BJ (cell line): ENCODE measurements at regions not wholly inside any gene's neighbourhood (a gene's known extent, or its start where the extent isn't known, plus 50 kb on each side); places are given as distances from the start of the nearest gene placed in this dataset.

ENCODE experiments used
- CTCF ChIA-PET: fragments of 350-600 bp; formaldehyde crosslinking; extraction: SDS; loops from one replicate; lab custom pipeline; 2021; ENCODE audit warnings: antibody characterized with exemption, inconsistent platforms; lab: Yijun Ruan, JAX
- POLR2A ChIA-PET: fragments of 300-600 bp; sonication (Branson Sonifier 250); formaldehyde crosslinking; extraction: SDS; loops from one replicate; lab custom pipeline; 2021; ENCODE audit warnings: antibody characterized with exemption; lab: Charles Lee
- DNase-seq: peaks from one replicate; pipeline ENCODE4 v3.0.0-alpha.2; 2011; ENCODE audit warnings: low read depth
- H3K27me3 ChIP-seq: 2 replicates; pipeline ENCODE4 v1.6.0; 2011; ENCODE audit warnings: low read length; ENCODE audit not compliant: control insufficient read depth, insufficient read depth
- H3K36me3 ChIP-seq: 2 replicates; pipeline ENCODE4 v1.5.1; 2011; ENCODE audit warnings: low read length; ENCODE audit not compliant: control insufficient read depth, insufficient read depth
- H3K4me3 ChIP-seq: 2 replicates; pipeline ENCODE4 v1.5.1; 2011; ENCODE audit warnings: low read depth, mild to moderate bottlenecking, control low read depth, low read length
- TF ChIP-seq, protein P1 (sequence below): IDR thresholded peaks from 2 replicates; pipeline ENCODE4 v1.5.1; 2011; ENCODE audit warnings: low read depth, mild to moderate bottlenecking, control low read depth, inconsistent platforms, low read length, moderate library complexity; ENCODE audit not compliant: insufficient read depth

DNA sequence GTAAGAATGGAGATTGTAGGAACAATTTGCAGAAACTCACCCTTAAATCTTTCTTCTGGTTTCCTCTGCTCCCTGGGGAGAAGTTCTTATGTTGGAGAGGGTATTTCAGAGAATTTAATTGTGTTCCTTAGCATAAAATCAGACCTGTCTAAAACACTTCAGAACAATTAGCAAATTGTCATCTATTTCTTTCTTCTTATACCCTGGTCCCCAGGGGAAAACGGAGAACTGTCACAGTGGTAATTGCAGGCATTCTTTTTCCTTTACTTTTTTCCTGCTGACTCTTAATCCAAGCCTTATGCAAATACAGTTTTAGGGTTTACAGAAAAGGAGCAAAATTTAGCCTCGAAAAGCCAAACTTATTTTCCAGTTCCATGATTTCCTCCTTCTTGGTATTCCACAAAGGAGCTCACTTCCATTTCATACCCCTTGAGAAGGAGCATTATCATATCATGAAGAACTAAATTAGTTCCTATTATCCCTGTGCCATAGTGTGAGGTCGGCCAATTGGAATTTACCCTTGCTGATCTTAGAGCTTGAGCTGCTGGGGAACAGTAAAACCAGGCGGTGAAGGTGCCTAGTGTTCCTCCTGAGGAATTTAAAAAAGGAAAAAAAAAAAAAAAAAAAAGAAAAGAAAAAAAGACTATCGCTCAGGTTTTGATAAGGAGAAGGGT is 173.8 kb downstream of the IL15 start:
- H3K36me3 ChIP-seq = no peaks in the 10 kb centered on the region
- CTCF ChIA-PET = interaction anchor here (0.7 to 1.2 kb wide), 2 partner anchors 8 to 368 kb away, joined by 3 to 5 read pairs; no protein-coding TSS in a partner anchor
- no peak overlapping the region for H3K4me3 ChIP-seq
- POLR2A ChIA-PET = no interaction called here
- no peaks in the 10 kb centered on the region for H3K27me3 ChIP-seq
- DNase-seq = no peak
- TF ChIP-seq, protein P1, sequence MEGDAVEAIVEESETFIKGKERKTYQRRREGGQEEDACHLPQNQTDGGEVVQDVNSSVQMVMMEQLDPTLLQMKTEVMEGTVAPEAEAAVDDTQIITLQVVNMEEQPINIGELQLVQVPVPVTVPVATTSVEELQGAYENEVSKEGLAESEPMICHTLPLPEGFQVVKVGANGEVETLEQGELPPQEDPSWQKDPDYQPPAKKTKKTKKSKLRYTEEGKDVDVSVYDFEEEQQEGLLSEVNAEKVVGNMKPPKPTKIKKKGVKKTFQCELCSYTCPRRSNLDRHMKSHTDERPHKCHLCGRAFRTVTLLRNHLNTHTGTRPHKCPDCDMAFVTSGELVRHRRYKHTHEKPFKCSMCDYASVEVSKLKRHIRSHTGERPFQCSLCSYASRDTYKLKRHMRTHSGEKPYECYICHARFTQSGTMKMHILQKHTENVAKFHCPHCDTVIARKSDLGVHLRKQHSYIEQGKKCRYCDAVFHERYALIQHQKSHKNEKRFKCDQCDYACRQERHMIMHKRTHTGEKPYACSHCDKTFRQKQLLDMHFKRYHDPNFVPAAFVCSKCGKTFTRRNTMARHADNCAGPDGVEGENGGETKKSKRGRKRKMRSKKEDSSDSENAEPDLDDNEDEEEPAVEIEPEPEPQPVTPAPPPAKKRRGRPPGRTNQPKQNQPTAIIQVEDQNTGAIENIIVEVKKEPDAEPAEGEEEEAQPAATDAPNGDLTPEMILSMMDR = no peak

DNA sequence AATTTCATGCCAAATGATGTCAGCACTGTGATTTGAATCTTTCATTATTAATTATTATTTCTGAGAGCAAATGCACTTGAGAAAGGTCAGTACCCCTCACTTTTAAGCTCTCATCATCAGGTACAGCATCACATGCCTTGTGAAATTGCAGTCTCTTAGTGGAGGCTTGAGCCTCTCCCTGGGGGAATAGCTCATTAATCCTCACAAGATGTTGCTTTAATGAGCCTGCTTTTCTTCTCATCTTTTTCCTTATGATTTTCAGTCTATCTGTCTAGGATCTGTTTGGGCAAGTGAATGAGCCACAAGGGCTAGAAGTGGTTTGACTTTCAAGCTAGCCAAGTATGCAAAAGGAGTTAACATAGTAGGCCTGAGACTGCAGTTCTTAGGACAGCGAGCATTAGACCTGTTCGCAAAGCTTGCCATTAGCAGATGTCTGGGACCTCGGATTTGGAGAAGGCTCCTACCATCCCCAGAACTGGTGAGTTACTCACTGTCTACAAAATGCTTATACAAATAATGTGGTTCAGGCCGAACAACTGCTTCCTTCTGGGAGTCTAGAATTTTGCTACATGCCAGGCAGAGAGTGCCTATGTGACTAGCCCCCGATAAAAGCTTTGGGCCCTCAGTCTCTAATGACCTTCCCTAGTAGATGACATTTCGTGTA is 174.5 kb downstream of the IL15 start:
- DNase-seq = no peak
- POLR2A ChIA-PET = interaction anchor here (0.7 kb wide), 1 partner anchor 89 kb away, joined by 3 read pairs; no protein-coding TSS in a partner anchor
- Histone ChIP-seq H3K36me3 (no peaks in the 10 kb centered on the region), H3K4me3 (no peak overlapping the region), H3K27me3 (no peaks in the 10 kb centered on the region)
- TF ChIP-seq, protein P1 = no peak
- CTCF ChIA-PET = interaction anchor here (0.6 to 1.2 kb wide), 2 partner anchors 9 to 463 kb away, joined by 3 to 5 read pairs; no protein-coding TSS in a partner anchor

DNA sequence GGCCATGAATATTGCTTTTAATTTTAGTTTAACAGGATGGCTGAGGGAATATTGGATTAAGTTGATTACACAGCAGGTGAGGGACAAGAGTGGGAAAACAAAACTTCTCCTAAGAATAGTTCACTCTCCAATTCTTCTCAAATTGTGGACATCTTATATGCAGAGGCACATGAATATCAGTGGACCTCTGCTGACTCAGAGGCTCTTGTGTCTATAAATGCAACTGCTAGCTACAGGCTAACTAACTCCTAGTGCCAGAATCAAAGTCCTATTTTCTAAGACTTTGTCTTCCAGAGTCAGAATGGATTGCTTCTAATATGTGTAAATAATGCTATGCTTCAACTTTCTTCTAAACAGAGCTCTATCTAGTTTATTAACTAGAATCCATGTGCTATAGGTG is 175.8 kb downstream of the IL15 start:
- CTCF ChIA-PET = interaction anchor here (0.9 to 1.4 kb wide), 2 partner anchors 9 to 10 kb away, joined by 3 to 5 read pairs; no protein-coding TSS in a partner anchor

DNA sequence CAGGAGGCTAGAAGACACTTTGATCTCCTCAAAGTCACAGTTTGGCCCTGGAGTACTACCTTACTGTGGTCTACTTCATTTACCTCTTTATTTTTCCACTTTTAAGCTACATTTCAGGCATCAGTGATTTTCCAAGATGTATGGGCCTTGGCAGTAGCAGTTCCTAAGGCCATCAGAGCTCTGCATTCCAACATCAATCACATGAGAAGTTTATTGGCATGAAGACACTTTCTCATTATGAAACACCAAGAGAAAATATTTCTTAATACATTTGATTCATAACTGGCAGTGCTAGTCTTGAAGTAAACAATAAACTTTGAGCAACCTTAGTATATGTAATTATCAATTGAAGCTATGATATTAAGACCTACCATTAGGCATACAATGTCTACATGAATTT is 178.1 kb downstream of the IL15 start:
- TF ChIP-seq, protein P1 = no peak
- POLR2A ChIA-PET = no interaction called here
- H3K4me3 ChIP-seq = no peak overlapping the region
- no peaks in the 10 kb centered on the region for H3K27me3 ChIP-seq
- DNase-seq = no peak
- CTCF ChIA-PET = interaction anchor here (1.2 to 1.7 kb wide), 2 partner anchors 15 to 468 kb away, joined by 3 to 5 read pairs; no protein-coding TSS in a partner anchor
- H3K36me3 ChIP-seq = no peaks in the 10 kb centered on the region

More for the DNA sequence above, 175.8 kb downstream of the IL15 start:
- Histone ChIP-seq H3K4me3 (no peak overlapping the region), H3K36me3 (no peaks in the 10 kb centered on the region), H3K27me3 (no peaks in the 10 kb centered on the region)
- POLR2A ChIA-PET = interaction anchor here (0.6 kb wide), 1 partner anchor 35 kb away, joined by 4 read pairs; no protein-coding TSS in a partner anchor
- no peak for DNase-seq
- TF ChIP-seq, protein P1 = no peak

- ChIA-PET POLR2A (no interaction called here), CTCF (interaction anchor here (1.6 to 1.7 kb wide), 2 partner anchors 10 to 469 kb away, joined by 5 read pairs; no protein-coding TSS in a partner anchor)
- DNase-seq = no peak
- TF ChIP-seq, protein P1 = no peak
- Histone ChIP-seq H3K27me3 (no peaks in the 10 kb centered on the region), H3K36me3 (no peaks in the 10 kb centered on the region), H3K4me3 (no peak overlapping the region)
These were observed 179.3 kb downstream of the IL15 start for GRCh38 chr4:141815646-141816045.
